Right ventricle myocardium superior (tissue), 1 donor: ENCODE measurements at regions not wholly inside any gene's neighbourhood (a gene's known extent, or its start where the extent isn't known, plus 50 kb on each side); places are given as distances from the start of the nearest gene placed in this dataset.
"Not testable (repeated sequence)": the region's sequence is repeated elsewhere in the genome, so short reads cannot be mapped to it uniquely, and the experiment has no call there.

Source experiments
- ATAC-seq: fragments of 200-7000 bp; cut with Tn5 transposase; one replicate; pipeline ENCODE4 v1.9.1; 2020; ENCODE audit warnings: mild to moderate bottlenecking; ENCODE audit not compliant: poor library complexity
- DNase-seq: peaks from one replicate; pipeline ENCODE4 v3.0.0-alpha.2; 2020
- intact Hi-C: fragments of 100-400 bp; cut with DNase I; formaldehyde crosslinking; loops from one replicate; pipeline ENCODE4 v1.11.2; 2022
- donor health status: DM: no; HTN: yes; CAD: no; lungs with severe emphysema.

DNA sequence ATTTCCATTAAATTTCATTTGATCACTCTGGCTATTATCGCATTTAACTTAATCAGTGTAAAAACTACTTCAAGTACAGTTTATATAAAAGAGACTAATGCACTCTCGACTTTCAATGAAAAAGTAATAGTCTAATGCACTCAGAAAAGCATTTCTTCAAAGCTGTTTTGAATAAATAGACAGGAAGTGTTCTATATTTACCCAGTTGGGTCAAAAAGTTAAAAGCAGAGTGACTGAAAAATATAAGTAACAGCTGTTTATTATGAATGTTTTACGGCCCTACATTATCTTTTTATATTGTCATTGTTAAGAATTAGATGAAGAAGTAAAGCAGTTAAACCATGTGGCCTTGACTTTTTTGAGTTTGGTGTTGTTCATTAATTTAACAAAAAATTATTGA lies 391.8 kb downstream of the ZPLD1 start:
- DNase-seq = no peak
- no peak for ATAC-seq
- intact Hi-C loops = no loop called here

DNA sequence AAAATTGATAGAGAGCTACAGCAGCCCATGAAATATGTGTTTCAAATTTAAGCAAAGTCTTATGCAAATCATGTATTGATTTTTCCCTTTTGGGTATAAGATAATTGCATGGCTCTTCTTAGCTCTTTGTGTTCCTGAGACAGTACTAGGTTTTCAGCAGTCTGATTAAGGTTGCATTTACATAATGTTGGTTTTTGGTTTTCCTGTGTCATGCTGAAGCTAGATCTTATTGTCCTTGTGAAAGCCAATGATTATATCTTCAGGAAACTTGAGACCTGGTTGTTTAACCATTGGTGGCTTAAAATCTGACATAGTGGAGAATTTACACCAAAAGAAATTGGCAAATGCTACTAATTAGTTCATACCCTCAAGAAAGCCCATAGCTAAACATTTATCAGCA lies 392.6 kb downstream of the ZPLD1 start:
- DNase-seq = no peak
- ATAC-seq = no peak
- intact Hi-C loops = no loop called here

DNA sequence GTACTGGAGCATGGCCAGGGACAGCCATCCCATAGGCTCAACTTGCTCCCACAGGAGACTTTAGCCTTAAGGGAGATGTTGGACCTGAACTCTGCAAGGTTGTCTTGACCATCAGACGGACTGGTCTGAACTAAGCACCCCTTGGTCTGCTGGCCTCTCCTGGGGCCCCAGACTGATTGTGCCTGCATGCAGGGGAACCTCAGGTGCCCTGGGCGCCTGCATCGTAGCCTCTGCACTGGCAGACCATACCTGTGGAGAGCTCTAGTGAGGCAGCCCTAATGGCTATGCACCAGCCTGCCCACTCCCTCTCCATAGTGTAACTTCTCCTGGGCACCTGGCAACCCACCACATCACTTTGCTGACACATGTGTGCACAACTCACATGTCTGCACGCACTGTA lies 395.6 kb downstream of the ZPLD1 start:
- DNase-seq (no peak), ATAC-seq (no peak)
- intact Hi-C loops = no loop called here

DNA sequence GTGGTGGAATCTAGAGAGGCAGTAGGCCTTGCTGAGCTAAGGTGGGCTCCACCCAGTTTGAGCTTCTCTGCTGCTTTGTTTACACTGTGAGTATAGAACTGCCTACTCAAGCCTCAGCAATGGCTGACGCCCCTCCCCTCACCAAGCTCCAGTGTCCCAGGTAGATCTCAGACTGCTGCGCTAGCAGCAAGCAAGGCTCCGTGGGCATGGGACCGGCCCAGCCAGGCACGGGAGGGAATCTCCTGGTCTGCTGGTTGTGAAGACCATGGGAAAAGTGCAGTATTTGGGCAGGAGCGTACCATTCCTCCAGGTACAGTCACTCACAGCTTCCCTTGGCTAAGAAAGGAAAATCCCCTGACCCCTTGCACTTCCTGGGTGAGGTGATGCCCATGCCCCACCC lies 407.1 kb downstream of the ZPLD1 start:
- DNase-seq (no peak), ATAC-seq (no peak)
- intact Hi-C loops = no loop called here

DNA sequence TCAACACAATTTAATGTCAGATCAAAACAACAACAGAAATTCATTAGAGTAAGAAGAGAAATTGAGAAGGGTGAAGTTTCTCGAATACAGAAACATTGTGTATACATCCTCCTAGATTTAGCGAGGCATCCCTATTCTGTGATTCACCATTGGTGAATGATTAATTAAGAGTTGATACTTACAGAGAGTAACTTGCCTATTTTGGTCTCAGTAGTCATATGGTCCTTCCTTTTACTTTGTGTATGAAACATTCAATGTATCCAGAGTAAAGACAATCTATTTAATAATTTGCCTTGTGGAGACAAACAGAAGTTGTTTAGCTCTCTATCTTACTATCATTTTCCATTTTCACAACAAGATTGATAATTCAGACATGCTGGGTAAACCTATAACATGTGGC lies 432.0 kb downstream of the ZPLD1 start:
- intact Hi-C loops = no loop called here
- no peak for DNase-seq
- ATAC-seq = no peak

DNA sequence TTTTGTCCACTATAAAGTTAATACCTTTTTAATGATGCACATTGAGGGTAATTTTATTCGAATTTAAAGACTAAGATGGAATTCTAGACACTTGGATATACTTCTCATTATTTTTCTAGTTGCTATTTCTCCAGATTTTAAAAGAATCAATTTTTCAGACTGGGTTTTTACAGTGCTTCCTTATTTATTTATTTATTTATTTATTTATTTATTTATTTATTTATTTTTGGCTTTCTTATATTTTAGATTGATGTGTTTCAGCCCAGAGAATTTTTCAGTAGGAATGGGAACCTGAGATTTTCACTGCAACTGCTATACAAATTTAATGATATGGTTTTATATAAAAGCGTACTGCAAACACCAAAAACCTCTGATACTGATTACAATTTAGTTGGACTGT lies 448.7 kb downstream of the ZPLD1 start:
- intact Hi-C loops = no loop called here
- ATAC-seq (no peak), DNase-seq (no peak)

DNA sequence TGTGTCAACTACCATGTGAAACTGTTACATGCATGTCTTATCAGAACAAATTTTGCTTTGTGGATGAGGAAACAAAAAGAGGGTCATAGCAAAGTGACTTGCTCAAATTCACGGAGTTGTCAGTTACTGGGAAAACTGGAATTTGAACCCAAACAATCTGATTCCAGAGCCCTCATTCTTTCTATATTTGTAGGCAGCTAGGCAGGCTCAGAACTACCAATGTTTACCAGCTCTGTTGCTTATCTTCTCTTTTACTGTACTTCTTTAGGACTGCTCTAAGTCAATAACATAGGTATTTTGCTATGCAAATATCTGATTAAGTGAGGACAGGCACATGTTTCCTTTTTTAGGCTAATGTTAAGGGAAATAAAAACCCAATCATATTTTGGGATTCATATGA lies 450.5 kb downstream of the ZPLD1 start:
- DNase-seq (no peak), ATAC-seq (no peak)
- intact Hi-C loops = no loop called here

DNA sequence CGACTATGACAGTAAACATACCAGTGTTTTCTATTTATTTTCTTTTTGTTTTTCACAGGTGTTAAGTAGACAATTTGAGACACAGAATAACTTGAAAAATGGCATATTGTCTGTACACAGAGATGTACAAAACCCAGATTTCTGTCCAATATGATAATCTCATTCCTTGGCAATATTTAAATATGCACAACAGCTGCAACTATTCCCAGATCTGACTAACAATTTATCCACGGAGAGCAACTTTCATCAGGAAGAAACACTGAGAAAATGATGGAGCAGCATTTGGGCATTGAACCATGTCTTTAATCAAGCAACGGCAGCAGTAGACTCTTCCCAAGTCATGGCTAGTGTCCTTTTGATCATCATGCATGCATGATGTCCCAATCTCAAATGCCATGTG lies 452.6 kb downstream of the ZPLD1 start:
- ATAC-seq = no peak
- intact Hi-C loops = no loop called here
- DNase-seq = no peak

DNA sequence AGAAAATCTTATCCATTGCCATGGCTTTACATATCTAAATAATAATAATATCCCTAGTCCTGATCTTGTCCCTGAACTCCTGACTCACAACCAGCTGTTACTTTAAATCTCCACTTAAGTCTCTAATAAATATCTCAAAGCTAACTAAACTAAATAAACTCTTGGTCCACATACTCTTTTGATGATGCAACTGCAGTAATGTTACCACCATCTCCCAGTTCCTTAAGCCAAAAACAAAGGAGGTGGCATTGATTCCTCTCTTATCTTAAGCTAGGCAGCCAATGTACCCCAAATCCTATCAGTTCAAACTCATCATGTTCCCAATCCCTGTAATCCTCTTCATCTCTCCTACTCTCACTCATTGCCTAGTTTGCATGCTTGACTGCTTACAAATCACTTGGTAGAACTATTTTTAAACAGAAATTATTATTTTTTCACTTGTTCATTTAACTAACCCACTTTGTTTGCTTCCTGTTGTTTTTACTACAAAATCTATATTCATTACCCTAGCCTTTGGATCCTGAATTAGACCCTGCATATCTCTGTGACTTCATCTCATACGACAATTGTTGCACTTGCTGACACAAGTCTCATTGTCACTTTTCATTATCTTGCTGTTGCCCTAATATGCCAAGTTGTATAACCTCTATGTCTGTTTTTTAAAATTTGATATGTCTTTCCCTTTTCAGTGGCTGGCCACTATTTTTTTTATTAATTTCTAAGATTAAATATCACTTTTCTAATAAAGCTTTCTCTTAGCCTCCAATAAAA lies 462.2 kb downstream of the ZPLD1 start:
- DNase-seq = no peak
- intact Hi-C loops = no loop called here
- peak; percentile 65 for ATAC-seq

DNA sequence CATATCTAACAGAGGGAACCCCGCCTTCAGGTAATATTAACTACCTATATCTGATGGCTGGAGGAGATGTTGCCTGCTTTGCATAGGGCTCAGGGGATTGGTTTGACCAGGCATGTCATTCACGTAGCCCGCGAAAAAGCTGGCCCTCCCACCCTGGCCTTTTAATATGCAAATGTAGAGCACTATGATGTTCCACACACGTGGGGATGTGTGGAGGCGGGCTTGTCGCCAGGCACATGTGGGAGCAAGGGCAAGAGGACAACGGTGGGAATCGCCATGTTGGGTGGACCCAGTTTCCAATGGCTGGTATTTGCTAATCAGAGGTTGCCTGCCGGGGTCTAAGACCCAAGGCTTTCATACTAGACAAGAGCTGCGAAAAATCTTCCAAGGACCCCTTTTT lies 469.8 kb downstream of the ZPLD1 start:
- intact Hi-C loops = no loop called here
- ATAC-seq (no peak), DNase-seq (no peak)

DNA sequence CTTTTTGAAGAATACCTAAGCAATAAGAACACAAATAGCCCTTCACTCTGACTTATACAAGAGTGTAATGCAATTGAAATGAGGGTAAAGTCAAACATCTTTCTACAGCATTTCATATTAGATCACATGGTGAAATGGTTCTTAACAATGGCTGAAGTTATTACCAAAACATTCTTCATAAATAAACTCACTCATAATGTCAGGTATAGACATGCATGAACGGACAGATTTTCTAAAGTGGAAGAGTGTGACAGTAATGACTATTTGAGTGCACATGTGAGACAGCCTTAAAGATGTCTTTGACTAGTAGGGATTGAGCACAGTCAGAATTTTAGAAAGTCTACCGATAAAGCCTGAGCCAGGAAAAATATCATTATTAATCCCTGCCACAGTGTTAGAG lies 471.0 kb downstream of the ZPLD1 start:
- DNase-seq (no peak), ATAC-seq (no peak)
- intact Hi-C loops = no loop called here

DNA sequence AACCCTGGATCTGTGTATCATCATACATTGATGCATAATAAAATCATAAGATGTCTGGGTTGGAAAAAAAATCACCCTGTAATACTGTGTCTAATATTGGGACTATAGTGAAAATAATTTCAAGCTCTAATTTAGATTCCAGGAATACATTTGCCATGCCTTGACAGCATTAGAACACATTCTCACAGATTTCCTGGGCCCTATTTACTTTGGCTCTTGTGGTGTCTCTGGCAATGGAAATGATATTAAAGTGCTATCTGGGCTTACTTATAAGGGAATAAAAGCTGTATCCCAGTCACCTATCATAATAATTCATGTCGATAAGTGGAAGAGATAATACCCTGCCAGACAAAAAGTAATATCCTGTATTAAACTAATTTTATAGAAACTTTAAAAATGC lies 472.0 kb downstream of the ZPLD1 start:
- ATAC-seq (no peak), DNase-seq (no peak)
- intact Hi-C loops = no loop called here

DNA sequence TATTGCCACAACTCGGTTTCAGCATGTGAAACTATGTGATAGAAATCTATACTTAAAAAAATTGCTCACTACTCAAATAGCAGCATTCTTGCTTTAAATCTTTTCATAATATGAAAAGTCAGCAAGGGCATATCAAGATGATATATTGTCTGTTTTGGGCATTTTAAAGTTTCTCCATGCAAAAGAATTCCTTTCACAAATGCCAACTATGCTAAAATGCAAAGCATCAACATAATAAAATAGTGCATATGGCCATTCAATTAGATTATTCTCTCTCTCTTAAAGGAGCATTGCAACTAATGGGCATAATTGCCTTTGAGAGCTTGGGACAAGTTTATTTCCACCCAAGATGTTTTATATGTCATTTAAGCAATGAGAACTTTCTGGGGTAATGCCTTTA lies 475.1 kb downstream of the ZPLD1 start:
- no peak for ATAC-seq
- intact Hi-C loops = no loop called here

DNA sequence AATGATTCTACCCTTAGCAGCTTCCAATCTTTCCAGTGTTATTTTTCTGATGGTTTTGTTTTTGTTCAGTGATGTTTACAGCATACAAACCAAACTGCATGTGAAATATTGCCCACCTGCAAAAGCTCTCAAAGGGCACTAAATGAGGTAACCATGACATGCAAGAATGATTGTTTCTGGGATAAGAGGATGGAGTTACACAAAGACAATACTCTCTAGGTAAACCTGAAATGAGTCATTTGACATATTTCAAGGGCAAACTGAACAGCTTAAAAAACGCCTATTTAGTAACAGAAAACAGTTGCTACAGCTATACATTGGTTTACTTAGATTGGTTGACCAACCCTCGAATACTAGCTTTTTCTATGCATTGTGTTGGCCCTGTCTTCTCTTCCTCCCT lies 481.7 kb downstream of the ZPLD1 start:
- no peak for ATAC-seq
- intact Hi-C loops = no loop called here
- no peak for DNase-seq

More for the DNA sequence above, 475.1 kb downstream of the ZPLD1 start:
- no peak for DNase-seq

DNA sequence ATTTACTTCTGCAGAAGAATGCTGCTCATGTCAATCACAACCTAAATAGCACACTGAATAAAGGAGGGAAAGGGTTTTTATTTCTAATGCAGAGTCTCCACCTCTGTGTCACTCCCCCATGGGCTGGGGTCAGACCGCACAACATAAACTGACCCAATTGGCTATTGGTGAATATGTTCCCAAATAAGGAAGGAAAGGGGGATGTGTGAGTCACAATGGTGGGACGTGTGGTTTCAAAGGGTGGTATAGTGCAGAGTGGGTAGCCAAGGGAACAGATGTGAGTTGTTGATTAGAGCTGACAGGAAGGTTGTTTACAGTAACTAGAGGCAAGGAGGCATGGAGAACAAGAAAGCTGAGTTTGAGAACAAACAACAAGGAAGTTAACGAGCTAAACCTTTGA lies 491.8 kb downstream of the ZPLD1 start:
- ATAC-seq (no peak), DNase-seq (no peak)
- intact Hi-C loops = no loop called here

DNA sequence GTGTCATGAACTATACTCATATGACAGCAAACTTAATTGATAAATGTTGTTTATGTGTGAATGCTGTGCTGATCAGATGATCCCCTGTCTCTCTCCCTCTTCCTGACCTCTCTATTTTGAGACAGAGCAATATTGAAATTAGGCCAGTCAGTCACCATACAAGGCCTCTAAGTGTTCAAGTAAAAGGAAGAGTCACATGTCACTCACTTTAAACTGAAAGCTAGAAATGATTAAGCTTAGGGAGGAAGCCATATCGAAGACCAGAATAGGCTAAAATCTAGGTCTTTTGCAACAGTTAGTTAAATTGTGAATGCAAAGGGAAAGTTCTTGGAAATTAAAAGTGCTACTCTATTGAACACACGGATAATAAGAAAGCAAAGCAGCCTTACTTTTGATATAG lies 498.6 kb downstream of the ZPLD1 start:
- ATAC-seq = no peak
- intact Hi-C loops = no loop called here
- no peak for DNase-seq

DNA sequence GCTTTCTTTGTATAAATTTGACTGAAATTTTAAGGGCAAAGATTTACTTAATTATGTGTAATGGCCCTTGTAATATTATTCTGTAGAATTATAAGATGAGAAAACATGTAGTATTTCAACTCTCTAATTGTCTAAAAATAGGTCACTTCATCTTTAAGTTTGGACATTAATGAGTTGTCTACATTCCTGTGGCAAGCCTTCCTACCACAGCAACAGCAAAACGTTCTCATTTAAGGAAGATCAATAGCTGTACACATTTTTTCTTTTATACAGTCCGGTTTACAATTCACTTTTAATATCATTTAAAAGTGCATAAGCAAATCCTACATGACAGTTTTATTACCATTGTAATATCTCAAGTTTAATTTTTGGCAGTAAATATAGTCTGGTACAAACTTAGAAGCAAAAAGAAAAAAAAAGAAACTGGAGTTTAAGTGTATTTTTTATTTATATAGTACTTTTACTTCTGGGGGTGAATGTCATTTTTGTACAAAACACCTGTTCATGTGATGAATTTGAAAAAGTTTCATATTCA lies 501.8 kb downstream of the ZPLD1 start:
- ATAC-seq = no peak
- intact Hi-C loops = no loop called here
- DNase-seq = no peak

DNA sequence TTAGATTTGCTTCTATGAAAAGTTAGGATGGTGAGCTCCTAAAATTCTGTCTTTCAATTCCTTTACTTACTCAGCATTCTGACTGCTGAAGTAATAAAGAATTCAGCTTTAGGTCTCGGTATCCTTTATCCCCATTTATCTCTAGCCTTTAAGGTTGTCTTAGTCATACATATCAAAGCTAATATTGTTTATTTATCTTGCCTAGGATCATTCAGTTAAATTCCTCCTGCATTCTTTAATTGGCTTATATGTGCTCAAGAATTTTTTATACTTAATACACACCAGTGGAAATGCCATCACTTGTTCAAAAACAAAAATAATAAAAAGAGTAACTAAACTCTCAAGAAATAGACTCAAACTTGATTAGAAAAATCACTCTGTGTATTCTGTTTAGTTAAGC lies 507.0 kb downstream of the ZPLD1 start:
- intact Hi-C loops = no loop called here
- DNase-seq (no peak), ATAC-seq (no peak)

DNA sequence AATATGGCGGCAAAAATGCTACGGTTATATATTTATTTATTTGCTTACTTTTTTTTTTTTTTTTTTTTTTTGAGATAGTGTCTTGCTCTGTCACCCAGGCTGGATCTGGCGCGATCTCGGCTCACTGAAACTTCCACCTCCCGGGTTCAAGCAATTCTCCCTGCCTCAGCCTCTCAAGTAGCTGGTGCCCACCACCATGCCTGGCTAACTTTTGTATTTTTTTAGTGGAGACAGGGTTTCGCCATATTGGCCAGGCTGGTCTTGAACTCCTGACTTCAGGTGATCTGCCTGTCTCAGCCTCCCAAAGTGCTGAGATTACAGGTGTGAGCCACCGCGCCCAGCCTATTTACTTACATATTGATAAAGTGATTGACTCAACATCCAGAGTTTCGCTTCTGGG lies 511.6 kb downstream of the ZPLD1 start:
- ATAC-seq, DNase-seq, intact Hi-C loops: not testable (repeated sequence)

DNA sequence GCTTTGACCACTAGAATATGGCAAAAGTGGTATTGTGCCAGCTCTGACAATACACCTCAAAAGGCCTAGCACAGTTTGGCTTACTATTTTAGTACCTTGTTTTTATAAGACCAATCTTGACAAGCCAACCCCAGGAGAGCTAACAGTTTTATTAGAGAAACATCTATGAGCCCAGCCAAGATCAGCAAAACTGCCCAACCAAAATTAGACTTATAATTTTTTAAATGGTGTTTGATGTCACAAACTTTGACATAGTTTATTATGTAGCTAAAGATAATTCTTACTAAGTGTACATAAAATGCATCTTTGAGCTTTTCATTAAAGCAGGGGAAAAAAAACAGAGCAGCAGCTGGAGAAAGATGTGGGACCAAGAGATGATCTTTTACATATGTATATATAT lies 537.5 kb downstream of the ZPLD1 start:
- intact Hi-C loops = no loop called here
- no peak for DNase-seq
- ATAC-seq = no peak

DNA sequence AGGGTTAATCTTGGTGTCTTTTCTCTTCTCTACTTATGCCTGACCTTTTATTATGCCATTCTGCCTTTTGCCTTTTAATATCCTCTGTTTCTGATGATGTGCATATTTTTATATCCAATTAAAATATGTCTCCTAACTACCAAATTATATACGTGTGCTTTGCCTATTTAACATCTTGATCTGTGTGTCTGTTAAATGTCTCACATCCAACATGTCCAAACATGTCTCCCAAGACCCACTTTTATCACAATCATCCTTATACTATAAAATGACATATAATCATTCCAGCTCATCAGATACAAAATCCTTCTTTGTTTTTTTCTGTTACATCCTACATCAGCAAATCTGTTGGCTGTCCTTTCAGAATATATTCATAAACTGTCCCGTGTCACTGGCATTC lies 539.5 kb downstream of the ZPLD1 start:
- ATAC-seq = no peak
- intact Hi-C loops = no loop called here
- no peak for DNase-seq
